ENCODE measurements at regions not wholly inside any gene's neighbourhood (a gene's known extent, or its start where the extent isn't known, plus 50 kb on each side); places are given as distances from the start of the nearest gene placed in this dataset.

GRCh38 chr13:104634016-104634415 lies 1567.8 kb upstream of the SLC10A2 start:
- TF ChIP-seq EZH2phosphoT487 (IDR thresholded peaks at IDR 0.05; ENCODE audit: borderline replicate concordance, low read length) (no peak), CTCF (IDR thresholded peaks at IDR 0.05; ENCODE audit: low read depth, low read length, poor library complexity, severe bottlenecking) (no peak)
